Fibroblast of lung (primary cell): ENCODE measurements at regions not wholly inside any gene's neighbourhood (a gene's known extent, or its start where the extent isn't known, plus 50 kb on each side); places are given as distances from the start of the nearest gene placed in this dataset.

Experiments
- CTCF ChIP-seq, 2 donors: IDR thresholded peaks in 1 of 2; conservative IDR thresholded peaks in 1 of 2; 1 replicate in 1 of 2; 2 replicates in 1 of 2; pipeline ENCODE4 v1.5.1; 2011 to 2012; ENCODE audit warnings: low read length in 2 of 2, control low read depth in 1 of 2, inconsistent platforms in 1 of 2, low read depth in 1 of 2, mild to moderate bottlenecking in 1 of 2
- EZH2 ChIP-seq: IDR thresholded peaks from 2 replicates; pipeline ENCODE4 v1.5.1; 2012; ENCODE audit warnings: low read length, control low read depth, mild to moderate bottlenecking; ENCODE audit errors: missing control alignments

GRCh38 chr5:2110137-2110933 lies 227.6 kb upstream of the IRX4 start:
- TF ChIP-seq CTCF (conservative IDR thresholded peaks at IDR 0.05 in 1 of 2, IDR thresholded peaks at IDR 0.05 in 1 of 2; ENCODE audit: low read depth in 1 of 2, low read length in 2 of 2) (peak in 1 of 2 donors; percentile 16), EZH2 (no peak)
